Bronchial epithelial cell (primary cell): ENCODE measurements at regions not wholly inside any gene's neighbourhood (a gene's known extent, or its start where the extent isn't known, plus 50 kb on each side); places are given as distances from the start of the nearest gene placed in this dataset.
"Not testable (repeated sequence)": the region's sequence is repeated elsewhere in the genome, so short reads cannot be mapped to it uniquely, and the experiment has no call there.

ENCODE experiments used
- DNase-seq: peaks from one replicate; pipeline ENCODE4 v3.0.0-alpha.2; 2010; ENCODE audit warnings: low read depth
- FAIRE-seq: peaks from 2 replicates; lab custom pipeline; 2011; peaks lifted over from hg19 to GRCh38; lab: Jason Lieb, UNC
- H3K27me3 ChIP-seq: 2 replicates; pipeline ENCODE4 v1.5.1; 2011; ENCODE audit warnings: low read length; ENCODE audit not compliant: control insufficient read depth, insufficient read depth
- H3K36me3 ChIP-seq: 2 replicates; pipeline ENCODE4 v1.5.1; 2011; ENCODE audit warnings: low read length; ENCODE audit not compliant: control insufficient read depth, insufficient read depth
- H3K4me3 ChIP-seq: 2 replicates; pipeline ENCODE4 v1.5.1; 2011; ENCODE audit warnings: mild to moderate bottlenecking, low read depth, low read length, control low read depth
- TF ChIP-seq, protein P1 (sequence below): IDR thresholded peaks from 2 replicates; pipeline ENCODE4 v1.5.1; 2011; ENCODE audit warnings: mild to moderate bottlenecking, moderate library complexity, low read length, control low read depth, inconsistent platforms; ENCODE audit not compliant: insufficient read depth, severe bottlenecking

DNA sequence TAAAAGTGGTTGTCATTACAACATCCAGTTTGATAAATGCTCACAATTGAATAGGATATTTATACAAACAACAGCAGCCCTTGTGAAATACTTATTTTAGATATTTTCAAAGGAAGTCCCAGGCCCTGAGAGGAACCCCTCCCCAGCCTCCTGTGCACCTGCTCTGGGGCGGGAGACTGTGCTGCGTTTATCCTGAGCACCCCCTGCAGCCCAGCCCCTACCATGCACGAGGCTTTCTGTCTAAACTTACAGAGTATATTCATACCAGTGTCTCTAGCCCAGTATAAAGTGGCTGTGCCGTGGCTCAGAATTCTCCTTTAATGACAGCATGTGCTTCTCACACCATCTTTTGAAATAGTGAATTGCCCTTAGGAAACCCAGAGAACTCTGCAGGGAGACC lies 1084.3 kb downstream of the TMEM121 start:
- DNase-seq: no peak
- no peak for FAIRE-seq
- H3K4me3 ChIP-seq: no peak overlapping the region
- no peaks in the 10 kb centered on the region for H3K36me3 ChIP-seq
- TF ChIP-seq, protein P1, sequence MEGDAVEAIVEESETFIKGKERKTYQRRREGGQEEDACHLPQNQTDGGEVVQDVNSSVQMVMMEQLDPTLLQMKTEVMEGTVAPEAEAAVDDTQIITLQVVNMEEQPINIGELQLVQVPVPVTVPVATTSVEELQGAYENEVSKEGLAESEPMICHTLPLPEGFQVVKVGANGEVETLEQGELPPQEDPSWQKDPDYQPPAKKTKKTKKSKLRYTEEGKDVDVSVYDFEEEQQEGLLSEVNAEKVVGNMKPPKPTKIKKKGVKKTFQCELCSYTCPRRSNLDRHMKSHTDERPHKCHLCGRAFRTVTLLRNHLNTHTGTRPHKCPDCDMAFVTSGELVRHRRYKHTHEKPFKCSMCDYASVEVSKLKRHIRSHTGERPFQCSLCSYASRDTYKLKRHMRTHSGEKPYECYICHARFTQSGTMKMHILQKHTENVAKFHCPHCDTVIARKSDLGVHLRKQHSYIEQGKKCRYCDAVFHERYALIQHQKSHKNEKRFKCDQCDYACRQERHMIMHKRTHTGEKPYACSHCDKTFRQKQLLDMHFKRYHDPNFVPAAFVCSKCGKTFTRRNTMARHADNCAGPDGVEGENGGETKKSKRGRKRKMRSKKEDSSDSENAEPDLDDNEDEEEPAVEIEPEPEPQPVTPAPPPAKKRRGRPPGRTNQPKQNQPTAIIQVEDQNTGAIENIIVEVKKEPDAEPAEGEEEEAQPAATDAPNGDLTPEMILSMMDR: no peak
- H3K27me3 ChIP-seq: no peaks in the 10 kb centered on the region

DNA sequence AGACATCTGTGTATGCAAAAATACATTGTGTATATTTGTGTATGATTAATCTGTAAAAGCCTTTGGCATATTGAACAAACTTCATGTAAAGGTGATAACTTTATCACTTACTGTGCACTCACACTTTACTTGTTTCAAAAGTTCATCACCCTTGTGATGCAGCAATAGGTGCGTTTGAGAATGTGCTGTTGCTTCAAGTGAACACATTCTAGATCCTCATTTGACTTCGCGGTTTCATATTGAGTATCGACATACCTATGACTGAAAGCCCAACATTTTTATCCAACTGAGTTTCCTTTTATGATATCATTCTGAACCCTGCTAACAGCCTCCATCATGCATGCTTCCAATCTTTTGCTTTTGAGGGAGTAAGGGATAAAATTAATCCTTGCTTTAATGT lies 1086.9 kb downstream of the TMEM121 start:
- Histone ChIP-seq H3K27me3 (no peaks in the 10 kb centered on the region), H3K4me3 (no peak overlapping the region), H3K36me3 (no peaks in the 10 kb centered on the region)
- TF ChIP-seq, protein P1: no peak
- no peak for DNase-seq
- FAIRE-seq: no peak

DNA sequence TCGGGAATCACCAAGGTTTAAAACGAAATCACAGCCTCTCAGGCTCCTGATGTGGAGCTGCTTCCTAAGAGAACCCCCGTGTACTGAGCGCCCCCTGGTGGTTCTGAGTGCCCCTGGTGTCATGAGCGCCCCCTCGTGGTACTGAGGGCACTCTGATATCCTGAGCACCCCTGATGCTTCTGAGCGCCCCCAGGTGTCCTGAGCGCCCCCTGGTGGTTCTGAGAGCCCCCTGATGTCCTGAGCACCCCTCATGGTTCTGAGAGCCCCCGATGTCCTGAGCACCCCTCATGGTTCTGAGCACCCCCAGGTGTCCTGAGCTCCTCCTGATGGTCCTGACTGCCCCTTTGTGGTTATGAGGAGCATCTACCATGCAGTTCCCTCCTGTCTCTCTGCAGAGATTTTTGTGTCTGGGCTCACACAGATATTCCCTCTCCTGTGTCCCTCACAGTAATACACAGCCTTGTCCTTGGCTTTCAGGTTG lies 1092.1 kb downstream of the TMEM121 start:
- FAIRE-seq, H3K27me3 ChIP-seq, H3K36me3 ChIP-seq, DNase-seq, H3K4me3 ChIP-seq: not testable (repeated sequence)
- TF ChIP-seq, protein P1: peak; percentile 24

DNA sequence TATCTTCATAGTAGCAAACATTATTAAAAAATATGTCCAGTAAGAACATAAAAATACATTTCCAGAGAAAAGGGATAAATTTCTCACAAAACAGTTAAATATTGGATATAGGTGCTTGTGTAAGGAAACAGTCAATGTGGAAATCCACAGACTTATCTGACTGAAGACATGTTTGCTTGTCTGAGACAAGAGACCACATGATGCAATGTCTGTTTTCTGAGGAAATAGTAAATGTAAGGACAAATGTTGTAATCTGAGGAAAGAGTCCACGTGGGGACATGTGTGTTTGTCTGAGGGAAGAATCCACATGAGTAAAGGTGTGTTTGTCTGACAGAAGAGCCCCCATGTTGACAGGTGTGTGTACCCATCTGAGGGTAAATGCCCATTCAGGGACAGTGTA lies 1093.2 kb downstream of the TMEM121 start:
- H3K36me3 ChIP-seq: no peaks in the 10 kb centered on the region
- DNase-seq (no peak), FAIRE-seq (no peak)
- H3K27me3 ChIP-seq: no peaks in the 10 kb centered on the region
- H3K4me3 ChIP-seq: no peak overlapping the region
- TF ChIP-seq, protein P1: no peak

DNA sequence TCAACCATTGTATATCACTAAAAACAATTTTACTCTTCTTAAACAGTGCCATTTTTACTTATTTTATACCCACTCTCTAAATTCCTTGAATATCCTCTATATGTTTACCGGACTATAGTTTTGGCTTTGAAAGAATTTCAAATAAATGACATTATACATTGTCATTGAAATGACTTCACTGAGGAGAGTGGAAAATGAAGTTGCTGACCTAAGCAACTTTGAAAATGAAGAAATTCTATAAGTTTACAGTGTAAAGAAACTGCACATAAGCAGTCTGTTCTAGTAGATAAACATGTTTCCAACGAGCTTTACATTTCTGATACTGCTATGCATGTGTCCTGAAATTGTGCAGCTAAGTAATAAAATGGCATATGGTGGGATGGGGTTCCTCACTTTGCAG lies 1094.0 kb downstream of the TMEM121 start:
- TF ChIP-seq, protein P1: no peak
- no peaks in the 10 kb centered on the region for H3K27me3 ChIP-seq
- DNase-seq (no peak), FAIRE-seq (no peak)
- no peaks in the 10 kb centered on the region for H3K36me3 ChIP-seq
- no peak overlapping the region for H3K4me3 ChIP-seq

DNA sequence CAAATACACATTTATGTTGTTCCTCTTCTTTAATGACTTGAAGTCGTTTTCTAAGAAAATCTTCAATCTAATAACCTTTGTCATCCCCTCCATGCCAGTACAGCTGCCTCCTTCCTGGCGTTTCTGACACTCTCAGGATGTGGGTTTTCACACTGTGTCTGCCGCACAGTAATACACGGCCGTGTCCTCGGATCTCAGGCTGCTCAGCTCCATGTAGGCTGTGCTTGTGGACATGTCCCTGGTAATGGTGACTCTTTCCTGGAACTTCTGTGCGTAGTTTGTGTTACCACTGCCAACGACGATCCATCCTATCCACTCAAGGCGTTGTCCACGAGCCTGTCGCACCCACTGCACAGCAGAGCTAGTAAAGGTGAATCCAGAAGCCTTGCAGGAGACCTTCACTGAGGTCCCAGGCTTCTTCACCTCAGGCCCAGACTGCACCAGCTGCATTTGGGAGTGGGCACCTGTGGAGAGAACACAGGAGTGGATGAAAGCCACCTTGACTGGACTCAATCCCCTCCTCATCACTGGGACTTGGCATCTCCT lies 1095.9 kb downstream of the TMEM121 start:
- Histone ChIP-seq H3K36me3 (no peaks in the 10 kb centered on the region), H3K27me3 (no peaks in the 10 kb centered on the region), H3K4me3 (no peak overlapping the region)
- TF ChIP-seq, protein P1: no peak
- DNase-seq (no peak), FAIRE-seq (no peak)
